H9 (cell line): ENCODE measurements at regions not wholly inside any gene's neighbourhood (a gene's known extent, or its start where the extent isn't known, plus 50 kb on each side); places are given as distances from the start of the nearest gene placed in this dataset.

Experiments used
- DNase-seq: peaks from one replicate; pipeline ENCODE4 v3.0.0-alpha.2; 2017
- H2AFZ ChIP-seq: one replicate; pipeline ENCODE4 v1.6.1; 2013; ENCODE audit warnings: mild to moderate bottlenecking, low read length, control low read depth, moderate library complexity
- H2AK5ac ChIP-seq: 2 replicates; pipeline ENCODE4 v1.6.1; 2013; ENCODE audit warnings: low read length, control low read depth, mixed read lengths; ENCODE audit not compliant: insufficient read length
- H2BK120ac ChIP-seq: one replicate; pipeline ENCODE4 v1.6.1; 2013; ENCODE audit warnings: low read depth, mild to moderate bottlenecking, low read length, control low read depth, inconsistent platforms; ENCODE audit not compliant: poor library complexity, severe bottlenecking
- H2BK12ac ChIP-seq: 2 replicates; pipeline ENCODE4 v1.6.1; 2013; ENCODE audit warnings: low read length, control low read depth, mixed read lengths, low read depth; ENCODE audit not compliant: insufficient read length
- H2BK15ac ChIP-seq: 2 replicates; pipeline ENCODE4 v1.6.1; 2013; ENCODE audit warnings: low read depth, low read length, control low read depth
- H2BK20ac ChIP-seq: one replicate; pipeline ENCODE4 v1.6.1; 2013; ENCODE audit warnings: low read depth, mild to moderate bottlenecking, low read length, control low read depth, inconsistent platforms; ENCODE audit not compliant: poor library complexity, severe bottlenecking
- H2BK5ac ChIP-seq: 2 replicates; pipeline ENCODE4 v1.6.1; 2013; ENCODE audit warnings: low read length, control low read depth, mixed read lengths; ENCODE audit not compliant: insufficient read length
- H3K14ac ChIP-seq: 2 replicates; pipeline ENCODE4 v1.6.1; 2013; ENCODE audit warnings: low read length, control low read depth; ENCODE audit not compliant: insufficient read depth
- H3K18ac ChIP-seq: 2 replicates; pipeline ENCODE4 v1.6.1; 2013; ENCODE audit warnings: low read depth, mild to moderate bottlenecking, mixed read lengths, low read length, control low read depth; ENCODE audit not compliant: insufficient read length
- H3K23ac ChIP-seq: 2 replicates; pipeline ENCODE4 v1.6.1; 2013; ENCODE audit warnings: low read length, control low read depth, mixed read lengths, low read depth; ENCODE audit not compliant: insufficient read length
- H3K23me2 ChIP-seq: 2 replicates; pipeline ENCODE4 v1.6.1; 2013; ENCODE audit warnings: low read depth, mild to moderate bottlenecking, mixed read lengths, low read length, control low read depth; ENCODE audit not compliant: insufficient read length, poor library complexity, severe bottlenecking
- H3K27ac ChIP-seq: 2 replicates; pipeline ENCODE4 v1.5.1; 2013; ENCODE audit warnings: low read length, control low read depth, mixed read lengths, low read depth; ENCODE audit not compliant: insufficient read length
- H3K27me3 ChIP-seq: 2 replicates; pipeline ENCODE4 v1.6.1; 2013; ENCODE audit warnings: low read length, control low read depth, inconsistent platforms; ENCODE audit not compliant: insufficient read depth
- H3K4ac ChIP-seq: 2 replicates; pipeline ENCODE4 v1.6.1; 2013; ENCODE audit warnings: low read depth, mild to moderate bottlenecking, control low read depth, inconsistent platforms, low read length, moderate library complexity
- H3K4me1 ChIP-seq: 2 replicates; pipeline ENCODE4 v1.6.1; 2013; ENCODE audit warnings: low read length, control low read depth, inconsistent platforms; ENCODE audit not compliant: insufficient read depth
- H3K4me2 ChIP-seq: 2 replicates; pipeline ENCODE4 v1.6.1; 2013; ENCODE audit warnings: low read length, control low read depth, mixed read lengths; ENCODE audit not compliant: insufficient read length, insufficient read depth
- H3K56ac ChIP-seq: 2 replicates; pipeline ENCODE4 v1.6.1; 2013; ENCODE audit warnings: low read depth, mild to moderate bottlenecking, mixed read lengths, low read length, control low read depth; ENCODE audit not compliant: insufficient read length
- H3K79me1 ChIP-seq: 2 replicates; pipeline ENCODE4 v1.6.1; 2013; ENCODE audit warnings: low read depth, mild to moderate bottlenecking, moderate library complexity, low read length, control low read depth, inconsistent platforms; ENCODE audit not compliant: insufficient read depth, poor library complexity, severe bottlenecking
- H3K79me2 ChIP-seq: 2 replicates; pipeline ENCODE4 v1.6.1; 2013; ENCODE audit warnings: low read length, control low read depth, inconsistent platforms; ENCODE audit not compliant: insufficient read depth
- H3K9ac ChIP-seq: 2 replicates; pipeline ENCODE4 v1.6.1; 2013; ENCODE audit warnings: low read length, control low read depth, mixed read lengths; ENCODE audit not compliant: insufficient read length; ENCODE audit errors: extremely low read depth
- H3K9me3 ChIP-seq: one replicate; pipeline ENCODE4 v1.6.1; 2013; ENCODE audit warnings: low read depth, low read length, inconsistent platforms; ENCODE audit not compliant: control insufficient read depth
- H3T11ph ChIP-seq: one replicate; pipeline ENCODE4 v1.6.1; 2013; ENCODE audit warnings: mild to moderate bottlenecking, low read length, control low read depth, inconsistent platforms
- H4K20me1 ChIP-seq: one replicate; pipeline ENCODE4 v1.6.1; 2013; ENCODE audit not compliant: control insufficient read depth, insufficient read length, insufficient read depth
- H4K5ac ChIP-seq: 2 replicates; pipeline ENCODE4 v1.6.1; 2013; ENCODE audit warnings: low read depth, mild to moderate bottlenecking, mixed read lengths, low read length, control low read depth; ENCODE audit not compliant: insufficient read length
- H4K8ac ChIP-seq: replicated peaks from 2 replicates; pipeline ENCODE4 v1.6.1; 2013; ENCODE audit warnings: low read length, control low read depth, mixed read lengths, low read depth; ENCODE audit not compliant: insufficient read length
- H4K91ac ChIP-seq: 2 replicates; pipeline ENCODE4 v1.6.1; 2013; ENCODE audit warnings: low read depth, mild to moderate bottlenecking, moderate library complexity, mixed read lengths, low read length, control low read depth; ENCODE audit not compliant: insufficient read length
- H3K27ac Mint-ChIP-seq, 3 experiments: 2 replicates in 2 of 3; 3 replicates in 1 of 3; pipeline ENCODE4 v1.8.0; 2020 to 2021; ENCODE audit warnings: mixed read lengths in 3 of 3, mild to moderate bottlenecking in 1 of 3, moderate library complexity in 1 of 3
- H3K27me3 Mint-ChIP-seq: 2 replicates; pipeline ENCODE4 v1.8.0; 2021; ENCODE audit warnings: low read depth, mild to moderate bottlenecking, moderate library complexity, mixed read lengths
- H3K36me3 Mint-ChIP-seq, 3 experiments: 2 replicates in 2 of 3; 3 replicates in 1 of 3; pipeline ENCODE4 v1.8.0; 2020 to 2021; ENCODE audit warnings: low read depth in 3 of 3, mixed read lengths in 3 of 3; ENCODE audit not compliant: insufficient read depth in 1 of 3
- H3K4me1 Mint-ChIP-seq, 2 experiments: 2 replicates each; pipeline ENCODE4 v1.8.0; 2020; ENCODE audit warnings: mixed read lengths in 2 of 2
- H3K4me3 Mint-ChIP-seq, 2 experiments: 2 replicates in 1 of 2; 3 replicates in 1 of 2; pipeline ENCODE4 v1.8.0; 2020 to 2021; ENCODE audit warnings: mild to moderate bottlenecking in 2 of 2, mixed read lengths in 2 of 2, moderate library complexity in 1 of 2
- H3K9me3 Mint-ChIP-seq, 2 experiments: 2 replicates in 1 of 2; 3 replicates in 1 of 2; pipeline ENCODE4 v1.8.0; 2020; ENCODE audit warnings: mild to moderate bottlenecking in 2 of 2, mixed read lengths in 2 of 2, moderate library complexity in 1 of 2
- CTCF ChIP-seq: fragments of 200-600 bp; sonication (generic); conservative IDR thresholded peaks from 3 replicates; pipeline ENCODE4 v1.8.0; 2021; ENCODE audit warnings: antibody characterized with exemption, mild to moderate bottlenecking
- WGBS: extraction: QIAGEN DNeasy Blood & Tissue Kit; methylation state at CpG from one replicate; pipeline ENCODE4 v1.1.7; 2013; ENCODE audit warnings: missing lambda C conversion rate, low lambda C conversion rate, mixed read lengths; ENCODE audit not compliant: insufficient read length; ENCODE audit errors: extremely low coverage; 5-methylcytosine and 5-hydroxymethylcytosine counted together

GRCh38 chr19:29293292-29293691, 80.3 kb upstream of the UQCRFS1 start:
- H3K36me3 Mint-ChIP-seq, result no peaks in the 10 kb centered on the region; a peak in 1 of 7 replicates
- Histone ChIP-seq H2BK15ac (no peak overlapping the region), H3K56ac (no peak overlapping the region), H3K23me2 (no peaks in the 10 kb centered on the region), H4K8ac (no peak overlapping the region), H3K23ac (no peak overlapping the region), H3T11ph (no peak overlapping the region), H2AFZ (no peak overlapping the region), H2BK12ac (no peak overlapping the region), H3K9me3 (no peaks in the 10 kb centered on the region), H3K4ac (no peak overlapping the region), H3K9ac (no peak overlapping the region), H3K4me1 (no peaks in the 10 kb centered on the region), H3K4me2 (no peak overlapping the region), H4K20me1 (no peaks in the 10 kb centered on the region), H2BK120ac (no peak overlapping the region), H4K5ac (no peak overlapping the region), H3K79me2 (no peaks in the 10 kb centered on the region), H4K91ac (no peak overlapping the region), H3K27me3 (no peaks in the 10 kb centered on the region), H3K14ac (no peak overlapping the region), H2BK20ac (no peak overlapping the region), H3K27ac (no peak overlapping the region), H2AK5ac (no peak overlapping the region), H3K18ac (no peak overlapping the region), H3K79me1 (no peaks in the 10 kb centered on the region), H2BK5ac (no peak overlapping the region)
- peaks cover 10 to 11% of the 10 kb centered on the region in 2 experiments for H3K4me1 Mint-ChIP-seq
- H3K27me3 Mint-ChIP-seq, result peaks cover 20% of the 10 kb centered on the region
- H3K9me3 Mint-ChIP-seq, result peaks cover 0 to 1% of the 10 kb centered on the region in 2 experiments; a peak in 1 of 5 replicates
- H3K27ac Mint-ChIP-seq, result no peak overlapping the region; a peak in 1 of 7 replicates
- H3K4me3 Mint-ChIP-seq, result no peak overlapping the region
- no CpG with 5 or more reads among the region's 11 CpGs for WGBS
- TF ChIP-seq CTCF, result no peak
- DNase-seq, result no peak
